Fibroblast of lung (primary cell): ENCODE measurements at regions not wholly inside any gene's neighbourhood (a gene's known extent, or its start where the extent isn't known, plus 50 kb on each side); places are given as distances from the start of the nearest gene placed in this dataset.
A peak's percentile ranks its signal among the peaks of the same experiment; 100 is the strongest.

Experiments used
- DNase-seq, 2 donors: peaks; one replicate each; pipeline versions ENCODE4 v3.0.0 to v3.0.0-alpha.2; 2010; ENCODE audit warnings: low read depth in 2 of 2
- H2AFZ ChIP-seq: 2 replicates; pipeline ENCODE4 v1.5.1; 2012; ENCODE audit warnings: low read length, control low read depth, inconsistent platforms
- H3K27ac ChIP-seq: 2 replicates; pipeline ENCODE4 v1.5.1; 2011; ENCODE audit warnings: low read length, control low read depth; ENCODE audit not compliant: insufficient read depth
- H3K27me3 ChIP-seq: 2 replicates; pipeline ENCODE4 v1.5.1; 2011; ENCODE audit warnings: mild to moderate bottlenecking, low read length; ENCODE audit not compliant: control insufficient read depth, insufficient read depth
- H3K36me3 ChIP-seq: 2 replicates; pipeline ENCODE4 v1.5.1; 2011; ENCODE audit warnings: low read length; ENCODE audit not compliant: control insufficient read depth, insufficient read depth
- H3K4me1 ChIP-seq: 2 replicates; pipeline ENCODE4 v1.5.1; 2011; ENCODE audit warnings: low read length; ENCODE audit not compliant: control insufficient read depth, insufficient read depth; ENCODE audit errors: extremely low read depth
- H3K4me2 ChIP-seq: 2 replicates; pipeline ENCODE4 v1.5.1; 2011; ENCODE audit warnings: low read length, control low read depth; ENCODE audit not compliant: insufficient read depth; ENCODE audit errors: extremely low read depth
- H3K4me3 ChIP-seq, 4 experiments: fragments of 200-600 bp in 1 of 4; sonication (generic) in 1 of 4; replicated peaks in 1 of 4; 2 replicates each; pipeline ENCODE4 v1.5.1; 2011 to 2016; ENCODE audit warnings: low read length in 4 of 4, low read depth in 3 of 4, mild to moderate bottlenecking in 3 of 4, control low read depth in 2 of 4, inconsistent platforms in 1 of 4, mixed read lengths in 1 of 4; ENCODE audit not compliant: insufficient read depth in 1 of 4; ENCODE audit errors: control extremely low read depth in 1 of 4
- H3K79me2 ChIP-seq: 2 replicates; pipeline ENCODE4 v1.5.1; 2012; ENCODE audit warnings: mild to moderate bottlenecking, low read length, inconsistent platforms; ENCODE audit not compliant: control insufficient read depth, insufficient read depth
- H3K9ac ChIP-seq: 2 replicates; pipeline ENCODE4 v1.5.1; 2011; ENCODE audit warnings: mild to moderate bottlenecking, low read length, control low read depth; ENCODE audit not compliant: insufficient read depth
- H3K9me3 ChIP-seq: 2 replicates; pipeline ENCODE4 v1.5.1; 2012; ENCODE audit warnings: low read depth, low read length; ENCODE audit not compliant: control insufficient read depth, insufficient read depth
- H4K20me1 ChIP-seq: 2 replicates; pipeline ENCODE4 v1.5.1; 2011; ENCODE audit warnings: low read length; ENCODE audit not compliant: control insufficient read depth, insufficient read depth; ENCODE audit errors: extremely low read depth
- EZH2 ChIP-seq: IDR thresholded peaks from 2 replicates; pipeline ENCODE4 v1.5.1; 2012; ENCODE audit warnings: low read length, control low read depth, mild to moderate bottlenecking; ENCODE audit errors: missing control alignments
- TF ChIP-seq, protein P1 (sequence below), 2 donors: IDR thresholded peaks in 1 of 2; conservative IDR thresholded peaks in 1 of 2; 1 replicate in 1 of 2; 2 replicates in 1 of 2; pipeline ENCODE4 v1.5.1; 2011 to 2012; ENCODE audit warnings: low read length in 2 of 2, control low read depth in 1 of 2, inconsistent platforms in 1 of 2, low read depth in 1 of 2, mild to moderate bottlenecking in 1 of 2

DNA sequence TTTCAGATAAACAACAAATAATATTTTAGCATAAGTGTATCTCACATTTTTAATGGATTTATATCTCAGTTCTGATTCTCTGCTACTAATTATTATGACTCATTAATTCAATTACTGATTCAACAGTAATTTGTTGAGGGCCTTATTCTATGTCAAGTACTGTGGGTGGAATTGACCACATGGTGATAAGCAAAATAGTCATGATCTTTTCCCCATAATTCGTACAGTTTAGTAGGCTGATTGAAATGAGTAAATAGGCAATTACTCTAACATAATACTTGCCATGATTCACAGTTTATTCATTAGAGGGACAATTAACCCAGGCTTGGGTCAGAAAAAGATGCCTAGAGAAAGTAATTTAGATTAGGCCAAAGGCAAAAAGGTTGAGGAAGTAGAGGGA lies 60.9 kb upstream of the SLC4A7 start:
- Histone ChIP-seq H3K4me2 (no peak overlapping the region), H4K20me1 (no peaks in the 10 kb centered on the region), H3K9ac (no peak overlapping the region), H3K4me3 (no peak overlapping the region), H3K36me3 (no peaks in the 10 kb centered on the region), H3K4me1 (peaks cover 8% of the 10 kb centered on the region), H3K27me3 (no peaks in the 10 kb centered on the region), H3K79me2 (no peaks in the 10 kb centered on the region), H3K9me3 (no peaks in the 10 kb centered on the region), H2AFZ (no peak overlapping the region), H3K27ac (peak overlapping the region; percentile 61)
- peak in 1 of 2 donors; percentile 64 for DNase-seq
- TF ChIP-seq EZH2 = no peak
- TF ChIP-seq, protein P1, sequence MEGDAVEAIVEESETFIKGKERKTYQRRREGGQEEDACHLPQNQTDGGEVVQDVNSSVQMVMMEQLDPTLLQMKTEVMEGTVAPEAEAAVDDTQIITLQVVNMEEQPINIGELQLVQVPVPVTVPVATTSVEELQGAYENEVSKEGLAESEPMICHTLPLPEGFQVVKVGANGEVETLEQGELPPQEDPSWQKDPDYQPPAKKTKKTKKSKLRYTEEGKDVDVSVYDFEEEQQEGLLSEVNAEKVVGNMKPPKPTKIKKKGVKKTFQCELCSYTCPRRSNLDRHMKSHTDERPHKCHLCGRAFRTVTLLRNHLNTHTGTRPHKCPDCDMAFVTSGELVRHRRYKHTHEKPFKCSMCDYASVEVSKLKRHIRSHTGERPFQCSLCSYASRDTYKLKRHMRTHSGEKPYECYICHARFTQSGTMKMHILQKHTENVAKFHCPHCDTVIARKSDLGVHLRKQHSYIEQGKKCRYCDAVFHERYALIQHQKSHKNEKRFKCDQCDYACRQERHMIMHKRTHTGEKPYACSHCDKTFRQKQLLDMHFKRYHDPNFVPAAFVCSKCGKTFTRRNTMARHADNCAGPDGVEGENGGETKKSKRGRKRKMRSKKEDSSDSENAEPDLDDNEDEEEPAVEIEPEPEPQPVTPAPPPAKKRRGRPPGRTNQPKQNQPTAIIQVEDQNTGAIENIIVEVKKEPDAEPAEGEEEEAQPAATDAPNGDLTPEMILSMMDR (conservative IDR thresholded peaks at IDR 0.05 in 1 of 2, IDR thresholded peaks at IDR 0.05 in 1 of 2; ENCODE audit: low read depth in 1 of 2, low read length in 2 of 2) = no peak

DNA sequence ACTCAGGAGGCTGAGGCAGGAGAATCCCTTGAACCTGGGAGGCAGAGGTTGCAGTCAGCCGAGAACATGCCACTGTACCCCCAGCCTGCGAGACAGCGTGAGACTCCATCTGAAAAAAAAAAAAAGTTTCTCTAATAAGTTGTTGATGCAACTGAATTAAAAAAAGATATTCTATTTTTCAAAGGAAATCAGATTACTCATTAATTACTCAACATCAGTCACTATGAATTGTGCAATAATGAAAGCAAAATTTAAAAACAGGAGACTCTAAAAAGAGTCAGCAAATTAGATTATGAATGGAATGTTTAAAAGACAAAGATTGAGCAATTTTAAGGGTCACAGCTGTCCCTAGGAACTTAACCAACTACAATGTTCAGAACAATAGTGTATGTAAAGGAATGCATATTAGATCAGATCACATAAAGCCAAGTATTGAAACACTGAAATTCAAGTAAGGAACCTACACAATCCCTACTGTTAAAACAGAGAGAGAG lies 60.2 kb upstream of the SLC4A7 start:
- Histone ChIP-seq H3K9ac (no peak overlapping the region), H2AFZ (no peak overlapping the region), H4K20me1 (no peaks in the 10 kb centered on the region), H3K79me2 (no peaks in the 10 kb centered on the region), H3K27me3 (no peaks in the 10 kb centered on the region), H3K4me3 (no peak overlapping the region), H3K36me3 (no peaks in the 10 kb centered on the region), H3K4me2 (peak overlapping the region; percentile 54), H3K27ac (peak overlapping the region; percentile 32), H3K4me1 (peaks cover 8% of the 10 kb centered on the region), H3K9me3 (no peaks in the 10 kb centered on the region)
- no peak for TF ChIP-seq EZH2
- TF ChIP-seq, protein P1 (conservative IDR thresholded peaks at IDR 0.05 in 1 of 2, IDR thresholded peaks at IDR 0.05 in 1 of 2; ENCODE audit: low read depth in 1 of 2, low read length in 2 of 2) = no peak
- peak; percentile 72 to 77 for DNase-seq

DNA sequence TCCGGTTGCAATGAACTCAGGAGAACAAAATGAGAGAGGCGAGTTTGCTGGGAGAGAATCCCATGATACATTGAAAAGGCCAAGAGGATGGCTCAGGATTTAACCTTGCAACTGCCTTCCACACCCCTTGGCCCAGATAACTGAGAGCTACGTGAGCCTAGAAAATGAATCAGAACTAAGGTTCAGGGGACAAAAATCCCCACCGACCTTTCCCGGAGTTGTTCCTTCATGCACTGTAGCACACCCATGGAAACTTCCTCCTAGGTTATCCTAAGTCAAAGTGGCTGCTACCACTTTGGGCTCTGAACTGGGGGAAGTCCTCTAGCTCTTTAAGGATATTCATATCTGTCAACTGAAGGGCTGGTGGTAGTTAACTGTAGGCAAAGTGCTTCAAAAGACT lies 58.3 kb upstream of the SLC4A7 start:
- Histone ChIP-seq H3K79me2 (no peaks in the 10 kb centered on the region), H3K4me1 (peaks cover 8% of the 10 kb centered on the region), H3K27me3 (no peaks in the 10 kb centered on the region), H3K9ac (no peak overlapping the region), H3K4me3 (no peak overlapping the region), H3K36me3 (no peaks in the 10 kb centered on the region), H2AFZ (no peak overlapping the region), H3K4me2 (no peak overlapping the region), H3K27ac (no peak overlapping the region), H4K20me1 (no peaks in the 10 kb centered on the region), H3K9me3 (no peaks in the 10 kb centered on the region)
- no peak for DNase-seq
- TF ChIP-seq, protein P1 (conservative IDR thresholded peaks at IDR 0.05 in 1 of 2, IDR thresholded peaks at IDR 0.05 in 1 of 2; ENCODE audit: low read depth in 1 of 2, low read length in 2 of 2) = no peak
- no peak for TF ChIP-seq EZH2
